GM21723 (cell line): ENCODE measurements at regions not wholly inside any gene's neighbourhood (a gene's known extent, or its start where the extent isn't known, plus 50 kb on each side); places are given as distances from the start of the nearest gene placed in this dataset.

Source experiments
- ATAC-seq: cut with Tn5 transposase; IDR thresholded peaks from one replicate; pipeline ENCODE4 v1.9.1; 2021; ENCODE audit warnings: mild to moderate bottlenecking, moderate library complexity; ENCODE audit not compliant: unreplicated experiment

DNA sequence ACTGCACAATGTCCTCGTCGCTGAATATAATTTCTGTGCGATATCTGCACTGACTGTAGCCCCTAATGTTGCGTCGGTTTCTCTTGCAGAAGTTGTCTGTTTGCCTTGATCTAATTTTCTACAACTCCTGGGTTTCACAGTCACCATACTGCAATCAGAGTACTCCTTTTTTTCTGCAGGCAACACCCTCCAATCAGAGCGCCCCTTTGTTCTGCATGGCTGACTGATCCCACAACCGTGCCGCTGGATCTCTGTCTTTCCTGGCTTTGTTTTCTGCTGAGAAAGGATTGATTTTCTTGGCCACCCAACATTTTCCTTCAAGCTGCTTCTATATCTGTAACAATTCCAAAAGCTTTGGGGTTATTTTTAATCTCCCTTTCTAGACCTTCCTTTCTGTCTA is 182.2 kb upstream of the SMARCA2 start:
- ATAC-seq, result no peak

DNA sequence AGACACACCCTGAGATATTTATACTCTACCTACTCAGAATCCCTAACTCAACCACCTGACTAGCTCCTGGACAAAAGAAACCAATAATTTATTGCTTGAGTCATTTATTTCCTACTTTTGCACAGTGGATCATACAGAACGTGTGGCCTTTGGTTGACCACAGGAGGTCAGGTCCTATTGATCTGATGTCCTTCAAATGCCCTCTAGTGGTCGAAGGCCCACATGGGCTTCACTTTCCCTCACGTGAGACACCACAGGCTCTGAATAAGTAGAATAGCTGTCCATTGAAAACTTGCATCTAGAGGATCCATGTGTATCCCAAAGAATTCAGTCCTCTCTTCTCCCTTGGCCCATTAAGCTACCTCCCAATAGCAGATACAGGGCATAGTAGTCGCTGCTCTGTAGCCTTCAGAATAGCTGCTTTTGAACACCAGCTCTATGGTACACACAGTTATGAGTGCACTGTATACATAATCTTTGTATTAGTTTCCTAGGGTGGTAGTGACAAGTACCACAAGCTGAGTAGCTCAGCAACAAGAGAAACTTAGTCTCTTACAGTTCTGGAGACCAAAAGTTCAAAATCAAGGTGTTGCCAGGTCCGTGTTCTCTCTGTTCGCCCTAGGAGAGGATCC is 177.6 kb upstream of the SMARCA2 start:
- peak; percentile 66 for ATAC-seq

GRCh38 chr9:1839909-1840308 is 175.2 kb upstream of the SMARCA2 start:
- no peak for ATAC-seq

- no peak for ATAC-seq
These were observed 169.7 kb upstream of the SMARCA2 start for GRCh38 chr9:1845425-1845824.

- no peak for ATAC-seq
These were observed 159.4 kb upstream of the SMARCA2 start for GRCh38 chr9:1855726-1856125.

GRCh38 chr9:1857808-1858207 is 157.3 kb upstream of the SMARCA2 start:
- ATAC-seq, result no peak

- peak; percentile 82 for ATAC-seq
These were observed 145.3 kb upstream of the SMARCA2 start for GRCh38 chr9:1869843-1870242.

DNA sequence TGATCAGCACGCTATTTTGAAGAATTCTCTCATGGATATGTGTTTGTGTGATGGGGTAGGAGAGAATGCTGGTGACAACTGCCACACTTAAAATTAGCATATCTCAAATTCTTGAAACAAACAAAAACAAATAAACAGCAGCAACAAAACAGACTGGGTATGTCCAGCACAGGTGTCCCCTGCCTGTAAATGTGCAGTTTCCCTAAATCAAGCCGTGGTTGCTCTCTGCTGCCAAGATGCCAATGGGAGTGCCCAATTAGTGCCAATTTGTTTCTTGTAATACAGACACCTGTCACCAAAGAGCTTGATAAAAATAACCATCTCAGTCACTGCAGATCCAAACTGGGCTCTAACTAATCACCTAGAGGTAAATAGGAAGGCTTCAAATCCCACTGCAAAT is 144.2 kb upstream of the SMARCA2 start:
- no peak for ATAC-seq

DNA sequence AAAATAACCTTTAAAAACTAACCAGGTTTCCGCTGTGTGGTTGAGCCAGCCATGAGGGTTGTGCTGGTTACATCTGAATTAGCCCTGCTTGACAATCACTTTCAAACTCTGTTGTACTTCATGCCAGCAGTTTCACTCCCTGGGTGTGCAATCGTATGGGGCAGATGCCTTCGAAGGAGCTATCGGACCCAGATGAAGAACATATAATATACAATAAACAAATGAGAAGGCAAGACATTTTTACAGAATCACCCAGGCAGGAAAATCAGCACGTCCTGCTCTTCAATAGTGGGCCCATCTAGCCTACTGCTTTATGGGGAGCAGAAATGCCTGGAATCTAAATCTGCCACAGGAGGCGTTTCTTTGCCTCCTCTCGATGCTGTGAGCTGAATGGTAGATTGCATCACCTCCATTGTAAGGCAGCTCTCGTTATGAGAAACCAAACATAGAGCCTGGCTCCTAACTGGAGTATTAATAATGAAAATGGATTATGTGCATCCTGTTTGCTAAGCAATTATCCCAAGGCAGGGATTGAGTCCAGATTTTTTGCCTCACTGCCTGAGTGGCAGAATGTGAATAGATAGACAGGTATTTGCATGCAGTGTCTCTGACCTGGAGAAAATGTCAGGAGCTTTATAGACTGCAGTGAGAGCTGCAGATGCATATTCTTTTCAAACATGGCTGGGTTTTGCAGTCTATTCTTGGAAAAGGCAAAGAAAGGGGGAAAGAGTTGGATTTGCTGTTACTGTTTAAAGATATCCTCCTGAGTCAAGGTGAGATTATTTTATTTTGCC is 143.3 kb upstream of the SMARCA2 start:
- no peak for ATAC-seq

DNA sequence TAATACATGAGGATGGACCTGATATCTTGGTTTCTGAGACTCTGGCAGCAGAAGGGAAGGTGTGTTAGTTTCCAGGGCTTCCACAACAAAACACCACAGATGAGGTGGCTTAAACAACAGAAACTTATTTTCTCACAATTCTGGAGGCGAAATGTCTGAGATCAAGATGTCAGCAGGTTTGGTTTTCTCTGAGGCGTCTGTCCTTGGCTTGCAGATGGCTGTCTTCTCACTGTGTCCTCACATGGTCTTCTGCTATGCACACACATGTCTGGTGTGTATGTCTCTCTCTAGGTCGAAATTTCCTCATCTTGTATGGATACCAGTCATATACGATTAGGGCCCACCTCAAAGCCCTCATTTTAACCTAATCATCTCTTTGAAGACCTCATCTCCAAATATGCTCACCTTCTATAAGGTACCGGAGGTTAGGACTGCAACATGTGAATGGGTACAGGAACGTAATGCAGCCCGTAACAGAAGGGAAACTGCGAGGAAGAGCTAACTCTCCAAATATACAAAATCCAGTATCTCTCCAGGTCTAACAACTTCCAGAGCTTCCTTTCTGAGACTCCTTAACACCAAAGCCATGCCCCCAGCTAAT is 139.8 kb upstream of the SMARCA2 start:
- no peak for ATAC-seq

GRCh38 chr9:1875921-1876448 is 139.2 kb upstream of the SMARCA2 start:
- ATAC-seq, result peak; percentile 66

- no peak for ATAC-seq
These were observed 138.2 kb upstream of the SMARCA2 start for GRCh38 chr9:1876891-1877496.

- no peak for ATAC-seq
These were observed 137.2 kb upstream of the SMARCA2 start for GRCh38 chr9:1877951-1878350.

DNA sequence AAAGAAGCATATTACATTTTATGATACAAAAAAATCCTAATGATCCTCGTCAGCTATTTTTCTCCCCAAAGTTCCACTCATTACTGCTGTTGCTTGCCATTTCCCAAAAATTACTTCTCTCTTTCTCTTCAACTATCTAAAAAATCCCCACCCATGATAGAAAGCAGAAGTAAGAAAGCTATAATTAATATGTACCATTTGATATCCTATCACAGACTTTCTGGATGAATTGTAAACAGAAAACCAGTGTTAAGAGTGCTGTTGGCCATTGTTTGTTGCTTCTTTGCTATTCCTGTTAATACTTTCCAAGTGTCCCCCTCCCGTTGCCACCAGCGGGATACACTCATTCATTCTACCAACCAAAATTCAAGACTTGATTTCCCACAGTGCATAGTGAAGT is 136.3 kb upstream of the SMARCA2 start:
- no peak for ATAC-seq

DNA sequence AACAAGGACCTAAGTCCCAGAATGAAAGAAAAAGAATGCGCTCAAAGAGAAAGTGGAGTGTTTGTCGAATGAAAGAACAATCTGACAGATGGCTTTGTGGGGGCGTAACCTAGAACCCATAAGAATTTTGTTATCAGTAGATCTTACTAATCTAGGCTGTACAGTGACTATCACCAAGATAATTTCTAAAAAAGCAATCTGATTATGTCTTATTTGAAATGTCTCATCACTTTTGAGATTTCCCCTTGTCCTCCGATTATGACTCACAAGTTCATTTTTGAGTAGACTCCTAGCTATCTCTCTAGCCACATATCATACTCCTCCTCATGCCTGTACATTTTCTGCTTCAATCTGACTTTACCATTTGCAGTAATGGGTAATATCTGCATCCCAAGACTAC is 135.6 kb upstream of the SMARCA2 start:
- peak; percentile 40 for ATAC-seq

DNA sequence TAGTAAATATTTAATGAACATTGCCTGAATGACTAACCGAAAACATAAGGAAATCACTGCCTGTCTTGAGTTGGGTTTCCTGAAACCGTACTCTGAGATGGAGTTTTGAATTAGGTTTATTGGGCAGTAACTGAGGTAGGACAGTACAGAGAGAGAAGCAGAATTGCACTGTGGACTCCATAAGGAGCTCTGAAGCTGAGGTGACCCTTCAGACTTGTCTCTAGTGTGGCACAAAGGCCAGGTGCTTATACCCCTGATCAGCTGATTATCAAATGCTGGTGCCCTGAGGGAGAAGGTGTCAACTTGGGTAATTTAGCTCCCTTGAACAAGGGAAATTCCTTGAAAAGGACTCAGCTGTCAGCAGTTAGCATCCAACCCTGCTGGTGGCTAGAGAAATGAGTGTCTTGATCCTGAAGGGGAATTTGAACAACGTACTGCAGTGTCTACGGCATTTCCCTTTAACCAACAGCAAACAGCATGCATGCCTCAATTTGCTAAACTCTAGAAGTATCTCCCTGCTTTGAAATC is 135.0 kb upstream of the SMARCA2 start:
- ATAC-seq, result no peak

DNA sequence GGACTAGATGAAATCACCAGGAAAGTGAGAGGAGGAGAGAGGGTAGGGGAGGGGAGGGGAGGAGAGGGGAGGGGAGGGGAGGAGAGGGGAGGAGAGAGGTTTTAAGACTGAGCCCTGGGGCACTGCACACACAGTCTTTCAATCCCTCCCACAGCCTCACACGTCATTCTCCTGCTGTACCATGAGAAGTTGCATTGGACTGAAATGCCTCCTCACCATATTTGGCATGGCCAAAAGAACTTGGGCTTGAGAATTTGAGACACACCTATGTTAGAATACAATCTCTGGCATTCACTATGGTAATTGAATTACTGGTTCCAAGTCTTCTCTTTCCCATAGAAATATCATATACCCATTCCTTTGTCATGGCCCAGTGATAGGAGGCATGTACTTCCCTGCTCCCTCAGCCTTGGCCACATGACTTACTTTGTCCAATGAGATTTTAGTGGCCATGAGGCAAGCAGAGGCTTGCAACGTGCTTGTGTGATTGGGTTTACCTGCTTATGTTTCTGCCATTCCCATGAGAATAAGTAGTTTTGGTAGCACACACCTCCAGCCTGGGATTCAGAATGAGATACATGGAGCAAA is 133.3 kb upstream of the SMARCA2 start:
- ATAC-seq, result no peak

DNA sequence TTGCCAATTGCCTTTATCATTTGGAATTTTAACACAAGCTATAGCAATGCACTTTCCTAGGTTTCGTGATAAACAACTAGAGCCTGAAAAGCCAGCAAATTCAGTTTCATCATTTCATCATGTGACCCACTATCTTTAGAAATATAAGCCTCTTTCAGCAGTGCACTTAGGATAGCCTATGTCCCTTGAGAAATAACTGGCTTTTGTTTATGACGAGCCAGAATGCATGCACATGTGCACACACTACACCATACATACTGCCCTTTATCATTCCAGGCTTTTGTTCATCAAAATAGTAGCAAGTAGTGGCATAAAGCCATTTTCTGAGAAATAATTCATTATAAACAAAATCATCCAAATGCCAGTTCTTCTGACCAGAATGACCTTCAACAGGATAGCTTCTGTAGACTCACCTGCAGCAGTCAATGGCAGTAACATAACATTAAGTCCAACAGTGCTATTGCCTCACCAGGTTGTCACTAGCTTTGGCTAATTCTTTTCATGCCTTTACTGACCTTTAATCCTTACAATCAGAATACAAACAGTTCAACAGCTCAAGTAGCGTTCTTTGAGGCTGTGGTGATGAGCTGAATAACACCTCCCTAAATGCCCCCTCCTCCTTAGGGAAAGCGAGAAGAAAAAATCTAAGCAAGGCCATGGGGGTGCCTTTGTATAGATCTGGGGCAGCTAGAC is 132.3 kb upstream of the SMARCA2 start:
- ATAC-seq, result no peak

DNA sequence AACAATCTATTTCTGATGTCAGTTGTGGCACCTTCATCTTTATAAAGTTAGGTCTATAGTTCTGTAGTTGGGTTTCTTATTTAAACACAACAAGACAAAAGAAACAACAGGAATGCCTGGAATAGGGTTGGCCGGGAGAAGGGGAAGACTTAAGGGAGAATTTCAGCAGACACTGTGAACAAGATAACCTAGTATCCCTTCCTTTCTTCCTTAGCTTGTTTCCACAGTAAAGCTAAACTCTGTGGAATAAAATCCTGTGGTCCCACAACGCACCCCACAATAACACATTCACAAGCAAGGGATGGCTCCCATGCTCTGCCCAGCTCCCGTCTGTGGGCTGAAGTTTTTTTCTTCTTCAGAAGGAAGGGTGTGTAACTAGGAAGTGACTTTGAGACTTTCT is 124.9 kb upstream of the SMARCA2 start:
- no peak for ATAC-seq

DNA sequence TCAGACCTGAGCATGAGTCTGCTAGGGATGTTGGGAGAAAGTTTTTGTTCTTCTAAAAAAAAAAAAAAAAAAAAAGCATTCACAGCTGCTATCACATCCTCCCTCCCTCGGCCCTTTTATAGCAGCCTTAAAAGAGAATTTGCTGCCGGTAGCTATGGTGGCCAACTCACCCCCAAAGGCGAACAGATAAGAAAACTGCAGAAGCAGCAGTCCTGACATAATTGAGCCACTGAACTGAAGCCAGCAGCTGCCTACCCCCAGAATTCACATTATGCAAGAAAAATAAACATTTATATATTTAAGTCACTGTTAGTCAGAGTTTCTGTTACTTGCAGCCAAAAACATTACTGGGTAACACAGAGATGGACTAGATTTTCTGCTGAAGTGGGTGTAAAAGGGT is 124.3 kb upstream of the SMARCA2 start:
- ATAC-seq, result no peak
